ENCODE measurements at regions not wholly inside any gene's neighbourhood (a gene's known extent, or its start where the extent isn't known, plus 50 kb on each side); places are given as distances from the start of the nearest gene placed in this dataset.
"Not testable (repeated sequence)": the region's sequence is repeated elsewhere in the genome, so short reads cannot be mapped to it uniquely, and the experiment has no call there.

DNA sequence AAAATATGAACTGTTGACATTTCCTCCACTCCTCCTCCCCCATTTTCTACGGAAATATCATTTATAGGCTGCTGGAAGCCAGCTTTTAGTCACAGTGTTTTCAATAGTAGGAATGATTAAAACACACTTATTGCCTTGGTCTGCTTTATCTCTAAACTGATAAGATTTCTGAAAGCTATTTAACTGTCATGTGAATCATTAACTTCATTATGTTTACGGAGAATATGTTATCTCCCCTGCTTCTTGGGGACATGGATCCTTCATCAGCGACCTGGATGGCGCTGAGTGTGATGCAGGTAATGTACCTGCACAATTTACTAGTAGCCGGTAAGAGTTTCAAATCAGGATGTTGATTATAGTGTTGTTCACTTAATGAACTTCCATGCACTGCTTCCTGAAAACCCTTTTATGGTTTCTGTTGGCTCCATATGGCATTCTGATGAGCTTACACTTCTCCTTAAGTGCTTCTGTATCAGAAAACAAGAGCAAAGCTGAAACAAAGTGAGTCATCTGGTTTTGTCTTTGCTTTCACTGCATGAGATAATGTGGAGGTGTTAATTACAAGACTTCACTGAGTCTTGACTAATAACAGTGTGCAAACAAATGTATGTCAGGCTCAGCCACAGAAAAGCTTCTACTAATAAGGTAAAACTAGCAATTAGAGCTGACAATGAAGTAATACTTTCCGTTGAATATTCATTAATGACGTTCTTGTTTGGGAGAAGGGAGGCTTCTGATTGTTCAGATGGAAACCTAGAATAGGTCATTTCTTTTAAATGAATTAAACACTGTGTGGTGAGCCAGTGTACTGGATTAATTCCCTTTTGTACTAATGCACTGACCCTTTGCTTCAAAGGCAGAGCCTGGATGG, 162.4 kb upstream of the ZNF608 start:
- no peaks in the 10 kb centered on the region for H3K36me3 ChIP-seq
- intact Hi-C loops (cut with DNase I; ENCODE audit: low total_unique reads) = no loop called here

DNA sequence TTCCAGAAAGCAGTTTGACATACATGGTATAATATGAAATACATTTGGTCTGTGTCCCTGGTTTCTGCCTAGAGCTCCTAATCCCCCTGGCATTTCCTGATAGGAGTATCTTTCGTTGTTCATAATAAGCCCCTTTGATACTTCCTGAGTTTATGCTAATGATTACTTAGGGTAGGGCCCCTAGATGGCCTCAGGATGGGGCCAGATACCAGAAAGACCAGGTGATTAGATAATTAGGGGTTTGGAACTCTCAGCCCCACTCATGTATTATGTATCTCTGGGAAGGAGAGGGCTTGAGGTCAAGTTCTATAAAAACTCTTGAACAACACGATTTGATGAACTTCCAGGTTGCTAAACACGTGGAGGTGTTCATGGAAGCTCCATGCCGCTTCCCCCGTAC, 163.3 kb upstream of the ZNF608 start:
- TF ChIP-seq, protein P1, sequence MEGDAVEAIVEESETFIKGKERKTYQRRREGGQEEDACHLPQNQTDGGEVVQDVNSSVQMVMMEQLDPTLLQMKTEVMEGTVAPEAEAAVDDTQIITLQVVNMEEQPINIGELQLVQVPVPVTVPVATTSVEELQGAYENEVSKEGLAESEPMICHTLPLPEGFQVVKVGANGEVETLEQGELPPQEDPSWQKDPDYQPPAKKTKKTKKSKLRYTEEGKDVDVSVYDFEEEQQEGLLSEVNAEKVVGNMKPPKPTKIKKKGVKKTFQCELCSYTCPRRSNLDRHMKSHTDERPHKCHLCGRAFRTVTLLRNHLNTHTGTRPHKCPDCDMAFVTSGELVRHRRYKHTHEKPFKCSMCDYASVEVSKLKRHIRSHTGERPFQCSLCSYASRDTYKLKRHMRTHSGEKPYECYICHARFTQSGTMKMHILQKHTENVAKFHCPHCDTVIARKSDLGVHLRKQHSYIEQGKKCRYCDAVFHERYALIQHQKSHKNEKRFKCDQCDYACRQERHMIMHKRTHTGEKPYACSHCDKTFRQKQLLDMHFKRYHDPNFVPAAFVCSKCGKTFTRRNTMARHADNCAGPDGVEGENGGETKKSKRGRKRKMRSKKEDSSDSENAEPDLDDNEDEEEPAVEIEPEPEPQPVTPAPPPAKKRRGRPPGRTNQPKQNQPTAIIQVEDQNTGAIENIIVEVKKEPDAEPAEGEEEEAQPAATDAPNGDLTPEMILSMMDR (IDR thresholded peaks at IDR 0.05) = no peak
- no peak for TF ChIP-seq POLR2A (IDR thresholded peaks at IDR 0.05)
- H3K36me3 ChIP-seq = no peaks in the 10 kb centered on the region
- H3K4me3 ChIP-seq = no peak overlapping the region
- no peaks in the 10 kb centered on the region for H3K27me3 ChIP-seq
- DNase-seq = no peak
- intact Hi-C loops (cut with DNase I; ENCODE audit: low total_unique reads) = no loop called here
- no peaks in the 10 kb centered on the region for H3K9me3 ChIP-seq
- peak overlapping the region; percentile 62 to 73 for H3K27ac ChIP-seq
- H3K4me1 ChIP-seq = peaks cover 13 to 14% of the 10 kb centered on the region in 2 donors

More for the DNA sequence above, 162.4 kb upstream of the ZNF608 start:
- Histone ChIP-seq H3K27ac (peak overlapping the region; percentile 62 to 73), H3K4me3 (no peak overlapping the region), H3K9me3 (no peaks in the 10 kb centered on the region), H3K27me3 (no peaks in the 10 kb centered on the region), H3K4me1 (peaks cover 13 to 14% of the 10 kb centered on the region in 2 donors)
- TF ChIP-seq POLR2A (IDR thresholded peaks at IDR 0.05) = no peak
- TF ChIP-seq, protein P1 (IDR thresholded peaks at IDR 0.05) = no peak
- no peak for DNase-seq

DNA sequence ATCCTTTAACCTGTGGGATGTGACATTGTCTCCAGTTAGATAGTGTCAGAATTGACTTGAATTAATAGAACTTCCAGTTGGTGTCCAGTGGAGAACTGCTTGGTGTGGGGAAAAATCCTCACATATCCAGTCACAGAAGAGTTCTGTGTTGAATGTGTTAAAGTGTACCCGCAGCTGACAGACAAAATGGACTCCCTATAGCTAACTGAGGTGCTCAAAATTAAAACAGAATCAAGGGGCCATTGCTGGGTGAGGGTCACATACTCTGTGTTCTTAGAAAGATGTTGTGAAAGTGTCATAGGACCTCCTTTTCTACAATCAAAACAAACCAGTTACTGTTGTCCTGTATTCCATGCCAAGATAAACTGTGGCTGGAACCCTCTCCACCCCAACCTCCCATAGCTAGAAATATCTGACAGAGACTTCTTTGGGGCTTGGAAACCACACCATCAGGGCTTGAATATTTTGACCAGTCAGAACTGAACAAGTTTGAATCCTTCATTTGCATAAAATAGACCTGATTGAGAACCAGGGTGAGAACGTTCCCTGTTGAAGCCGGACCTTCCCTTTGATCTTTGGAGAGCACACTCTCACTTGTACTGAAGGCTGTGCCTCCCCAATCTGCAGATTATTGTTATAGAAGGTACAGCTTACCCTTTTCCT, 164.0 kb upstream of the ZNF608 start:
- intact Hi-C loops (cut with DNase I; ENCODE audit: low total_unique reads) = no loop called here
- Histone ChIP-seq H3K4me3 (no peak overlapping the region), H3K36me3 (no peaks in the 10 kb centered on the region), H3K27ac (no peak overlapping the region), H3K27me3 (no peaks in the 10 kb centered on the region), H3K9me3 (no peaks in the 10 kb centered on the region), H3K4me1 (peaks cover 13 to 14% of the 10 kb centered on the region in 2 donors)
- DNase-seq = no peak
- TF ChIP-seq POLR2A (IDR thresholded peaks at IDR 0.05) = no peak
- TF ChIP-seq, protein P1 (IDR thresholded peaks at IDR 0.05) = no peak

DNA sequence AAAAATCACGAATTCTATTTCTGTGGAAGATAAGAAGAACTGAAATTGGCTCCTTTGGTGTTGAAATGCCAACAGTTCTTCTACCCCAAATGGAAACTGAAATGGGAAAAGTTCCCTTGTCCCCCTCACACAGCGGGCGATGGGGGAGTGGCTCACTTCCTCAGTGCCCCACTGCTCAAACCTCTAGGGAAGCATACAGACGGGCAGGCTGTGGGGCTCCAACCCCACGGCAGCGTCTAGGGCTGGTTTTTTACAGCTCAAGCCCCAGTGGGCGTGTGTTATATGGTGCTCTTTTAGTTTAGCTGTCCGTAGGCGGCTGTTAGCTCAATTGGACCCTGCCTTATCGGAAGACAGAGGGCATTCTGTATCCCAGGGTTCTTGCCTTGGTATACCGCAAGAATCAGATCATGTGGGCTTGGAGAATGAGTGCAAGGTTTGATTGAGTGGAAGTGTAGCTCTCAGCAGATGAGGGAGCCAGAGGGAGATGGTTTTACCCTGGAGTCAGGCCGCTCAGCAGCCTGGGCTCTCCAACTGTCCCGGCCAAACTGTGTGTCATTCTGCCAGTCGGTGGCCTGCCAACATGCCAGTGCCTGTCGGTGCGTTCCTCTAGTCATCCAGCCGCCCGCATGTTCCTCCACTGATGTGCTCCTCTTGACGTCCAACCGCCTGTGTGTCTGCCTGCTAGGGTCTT, 166.3 kb upstream of the ZNF608 start:
- intact Hi-C loops (cut with DNase I; ENCODE audit: low total_unique reads) = no loop called here
- TF ChIP-seq, protein P1 (IDR thresholded peaks at IDR 0.05) = no peak
- no peak for TF ChIP-seq POLR2A (IDR thresholded peaks at IDR 0.05)
- Histone ChIP-seq H3K27me3 (no peaks in the 10 kb centered on the region), H3K4me1 (peaks cover 2 to 4% of the 10 kb centered on the region in 2 donors), H3K27ac (no peak overlapping the region), H3K4me3 (no peak overlapping the region), H3K9me3 (no peaks in the 10 kb centered on the region), H3K36me3 (no peaks in the 10 kb centered on the region)
- DNase-seq = no peak

DNA sequence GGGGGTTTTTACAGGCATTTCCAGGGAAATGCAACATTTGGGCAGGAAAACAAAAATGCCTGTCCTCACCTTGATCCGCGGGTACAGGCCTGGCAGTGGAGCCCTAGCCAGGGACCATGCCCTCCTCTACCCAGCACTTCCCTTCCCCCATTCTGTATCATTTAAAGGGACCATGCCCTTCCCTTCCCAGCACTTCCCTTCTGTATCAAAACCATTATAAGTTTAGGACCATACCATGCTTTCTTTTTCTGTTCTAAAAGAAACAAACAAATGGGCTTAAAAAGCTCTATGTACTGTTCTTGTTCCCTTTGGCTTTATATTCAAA, 166.9 kb upstream of the ZNF608 start:
- H3K9me3 ChIP-seq = no peaks in the 10 kb centered on the region
- H3K27me3 ChIP-seq = no peaks in the 10 kb centered on the region
- DNase-seq = no peak
- TF ChIP-seq POLR2A (IDR thresholded peaks at IDR 0.05) = no peak
- TF ChIP-seq, protein P1 (IDR thresholded peaks at IDR 0.05) = no peak
- no peaks in the 10 kb centered on the region for H3K36me3 ChIP-seq
- no peak overlapping the region for H3K27ac ChIP-seq
- H3K4me1 ChIP-seq = peaks cover 0 to 4% of the 10 kb centered on the region in 2 donors
- intact Hi-C loops (cut with DNase I; ENCODE audit: low total_unique reads) = no loop called here
- no peak overlapping the region for H3K4me3 ChIP-seq

DNA sequence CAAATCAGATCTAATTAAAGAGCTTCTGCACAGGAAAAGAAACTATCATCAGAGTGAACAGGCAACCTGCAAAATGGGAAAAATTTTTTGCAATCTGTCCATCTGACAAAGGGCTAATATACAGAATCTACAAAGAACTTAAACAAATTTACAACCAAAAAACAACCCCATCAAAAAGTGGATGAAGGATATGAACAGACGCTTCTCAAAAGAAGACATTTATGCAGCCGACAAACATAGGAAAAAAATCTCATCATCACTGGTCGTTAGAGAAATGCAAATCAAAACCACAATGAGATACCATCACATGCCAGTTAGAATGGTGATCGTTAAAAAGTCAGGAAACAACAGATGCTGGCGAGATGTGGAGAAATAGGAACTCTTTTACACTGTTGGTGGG, 169.9 kb upstream of the ZNF608 start:
- DNase-seq; intact Hi-C loops (cut with DNase I; ENCODE audit: low total_unique reads); H3K36me3 ChIP-seq; H3K27ac ChIP-seq; H3K4me1 ChIP-seq; H3K4me3 ChIP-seq; H3K27me3 ChIP-seq; H3K9me3 ChIP-seq: not testable (repeated sequence)
